ENCODE measurements at regions not wholly inside any gene's neighbourhood (a gene's known extent, or its start where the extent isn't known, plus 50 kb on each side); places are given as distances from the start of the nearest gene placed in this dataset.

DNA sequence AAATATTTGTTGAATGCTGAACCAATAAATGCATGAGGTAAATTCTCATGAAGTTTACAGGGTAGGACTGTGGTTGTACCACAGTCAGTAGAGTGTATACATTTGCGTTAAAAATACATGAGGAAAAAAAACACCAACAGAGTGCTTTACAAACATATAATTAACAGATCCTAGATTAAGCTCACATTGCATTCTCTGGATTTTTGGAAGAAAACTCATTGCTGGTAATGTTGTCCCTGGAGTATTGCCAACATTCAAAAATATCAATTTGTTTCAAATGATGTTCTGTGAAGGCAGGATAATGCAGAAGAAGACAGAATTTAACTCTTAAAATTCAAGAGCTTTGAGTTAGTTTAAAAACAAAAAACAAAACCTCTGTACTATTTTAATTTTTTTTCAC lies 95.5 kb downstream of the MBL2 start:
- TF ChIP-seq, protein P1, sequence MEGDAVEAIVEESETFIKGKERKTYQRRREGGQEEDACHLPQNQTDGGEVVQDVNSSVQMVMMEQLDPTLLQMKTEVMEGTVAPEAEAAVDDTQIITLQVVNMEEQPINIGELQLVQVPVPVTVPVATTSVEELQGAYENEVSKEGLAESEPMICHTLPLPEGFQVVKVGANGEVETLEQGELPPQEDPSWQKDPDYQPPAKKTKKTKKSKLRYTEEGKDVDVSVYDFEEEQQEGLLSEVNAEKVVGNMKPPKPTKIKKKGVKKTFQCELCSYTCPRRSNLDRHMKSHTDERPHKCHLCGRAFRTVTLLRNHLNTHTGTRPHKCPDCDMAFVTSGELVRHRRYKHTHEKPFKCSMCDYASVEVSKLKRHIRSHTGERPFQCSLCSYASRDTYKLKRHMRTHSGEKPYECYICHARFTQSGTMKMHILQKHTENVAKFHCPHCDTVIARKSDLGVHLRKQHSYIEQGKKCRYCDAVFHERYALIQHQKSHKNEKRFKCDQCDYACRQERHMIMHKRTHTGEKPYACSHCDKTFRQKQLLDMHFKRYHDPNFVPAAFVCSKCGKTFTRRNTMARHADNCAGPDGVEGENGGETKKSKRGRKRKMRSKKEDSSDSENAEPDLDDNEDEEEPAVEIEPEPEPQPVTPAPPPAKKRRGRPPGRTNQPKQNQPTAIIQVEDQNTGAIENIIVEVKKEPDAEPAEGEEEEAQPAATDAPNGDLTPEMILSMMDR (IDR thresholded peaks at IDR 0.05; ENCODE audit: low read depth, low read length): no peak
- no peak overlapping the region for H3K4me3 ChIP-seq (ENCODE audit: low read depth, low read length)

DNA sequence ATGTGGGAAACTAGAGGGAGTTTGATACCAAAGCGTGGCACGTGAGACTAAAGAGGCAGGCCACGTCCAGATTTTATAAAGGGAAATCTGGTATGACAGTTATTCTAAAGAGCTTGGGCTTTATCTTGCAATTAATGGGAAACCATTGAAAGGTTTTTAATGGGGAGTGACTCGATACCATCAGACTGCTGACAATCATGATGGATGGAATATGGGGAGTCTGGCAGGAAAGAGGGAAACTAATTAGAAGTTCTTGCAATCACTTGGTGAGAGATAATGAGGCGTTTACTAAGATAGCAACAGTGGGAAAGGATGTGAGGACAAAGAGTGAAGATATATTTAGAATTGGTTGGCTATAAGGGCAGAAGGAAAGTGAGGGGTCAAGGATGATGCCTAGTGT lies 94.0 kb downstream of the MBL2 start:
- TF ChIP-seq, protein P1 (IDR thresholded peaks at IDR 0.05; ENCODE audit: low read depth, low read length): no peak
- H3K4me3 ChIP-seq (ENCODE audit: low read depth, low read length): no peak overlapping the region

DNA sequence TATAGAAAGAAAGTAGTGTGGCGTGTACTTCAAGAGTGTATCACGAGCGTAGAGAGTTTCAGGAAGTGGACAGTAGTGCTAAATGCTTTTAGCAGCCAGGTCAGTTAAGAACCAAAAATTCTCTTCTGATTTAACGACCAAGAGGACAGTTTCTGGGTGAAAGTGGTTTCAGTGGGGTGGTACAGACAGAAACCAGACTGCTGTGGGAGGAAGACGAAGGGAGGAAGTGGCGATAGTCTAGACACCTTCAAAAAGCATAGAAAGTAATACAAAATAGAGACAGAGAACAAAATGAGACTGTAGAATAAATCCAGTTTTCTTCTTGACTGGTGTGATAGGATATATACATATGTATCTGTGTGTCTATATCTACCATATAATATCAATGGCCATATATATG lies 93.5 kb downstream of the MBL2 start:
- H3K4me3 ChIP-seq (ENCODE audit: low read depth, low read length): no peak overlapping the region
- TF ChIP-seq, protein P1 (IDR thresholded peaks at IDR 0.05; ENCODE audit: low read depth, low read length): no peak

DNA sequence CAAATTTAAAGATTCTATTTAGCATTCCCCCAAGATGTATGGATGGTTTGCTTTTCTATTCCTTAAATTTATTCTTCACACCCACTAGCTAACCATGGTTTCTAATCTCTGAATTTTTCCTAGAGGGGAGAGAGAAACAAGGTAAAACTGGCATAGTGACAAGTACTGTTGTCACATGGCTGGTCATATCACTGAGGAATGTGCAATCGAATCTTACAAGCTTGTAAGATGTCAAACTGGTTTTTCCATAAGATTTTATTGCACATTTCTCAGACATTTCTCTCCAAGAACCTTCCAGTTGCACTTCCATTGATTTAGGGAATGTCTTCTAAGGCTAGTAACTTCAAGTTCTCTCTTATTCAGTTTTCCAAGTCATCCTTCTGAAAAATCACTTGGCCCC lies 89.8 kb downstream of the MBL2 start:
- TF ChIP-seq, protein P1 (IDR thresholded peaks at IDR 0.05; ENCODE audit: low read depth, low read length): no peak
- no peak overlapping the region for H3K4me3 ChIP-seq (ENCODE audit: low read depth, low read length)

DNA sequence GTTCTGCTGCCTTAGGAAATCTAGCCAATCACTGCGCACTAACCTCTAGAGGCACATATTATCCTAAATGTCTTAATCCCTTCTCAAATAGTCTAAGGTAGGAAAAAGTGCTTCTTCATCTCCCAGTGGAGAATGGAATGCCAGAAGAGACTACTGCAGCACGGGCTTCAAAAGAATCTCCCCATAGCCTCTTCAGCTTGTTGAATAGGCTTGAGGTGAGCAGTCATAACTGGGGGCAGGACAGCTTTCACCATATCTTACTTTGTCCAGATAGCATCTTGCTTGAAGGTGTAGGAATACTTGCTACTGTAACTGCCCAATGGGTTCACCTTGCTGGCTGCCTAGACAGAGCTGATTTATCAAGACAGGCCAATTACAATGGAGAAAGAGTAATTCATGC lies 88.8 kb downstream of the MBL2 start:
- H3K4me3 ChIP-seq (ENCODE audit: low read depth, low read length): no peak overlapping the region
- TF ChIP-seq, protein P1 (IDR thresholded peaks at IDR 0.05; ENCODE audit: low read depth, low read length): no peak

DNA sequence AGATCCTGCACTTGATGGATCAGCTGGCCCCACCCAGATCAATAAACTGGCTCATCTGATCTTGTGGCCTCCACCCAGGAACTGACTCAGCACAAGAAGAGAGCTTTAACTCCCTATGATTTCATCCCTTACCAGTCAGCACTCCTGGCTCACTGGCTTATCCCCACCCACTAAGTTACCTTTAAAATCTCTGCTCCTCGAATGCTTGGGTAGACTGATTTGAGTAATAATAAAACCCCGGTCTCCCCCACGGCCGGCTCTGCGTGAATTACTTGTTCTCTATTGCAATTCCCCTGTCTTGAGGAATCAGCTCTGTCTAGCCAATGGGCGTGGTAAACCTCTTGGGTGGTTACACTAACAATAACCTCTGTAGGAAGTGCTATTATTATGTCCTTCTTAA lies 83.7 kb downstream of the MBL2 start:
- TF ChIP-seq, protein P1 (IDR thresholded peaks at IDR 0.05; ENCODE audit: low read depth, low read length): no peak
- no peak overlapping the region for H3K4me3 ChIP-seq (ENCODE audit: low read depth, low read length)

DNA sequence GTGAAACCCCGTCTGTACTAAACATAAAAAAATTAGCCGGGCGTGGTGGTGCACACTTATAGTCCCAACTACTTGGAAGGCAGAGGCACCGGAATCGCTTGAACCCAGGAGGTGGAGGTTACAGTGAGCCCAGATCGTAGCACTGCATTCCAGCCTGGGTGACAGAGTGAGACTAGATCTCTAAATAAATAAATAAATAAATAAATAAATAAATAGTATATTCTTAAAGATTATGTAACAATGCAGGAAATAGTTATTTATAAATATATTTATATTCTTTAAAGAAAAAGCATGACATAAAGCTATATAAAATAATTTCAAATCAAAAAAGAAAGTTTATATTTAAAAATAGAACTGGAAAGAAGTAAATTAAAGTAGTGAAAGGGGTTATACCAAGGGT lies 76.4 kb downstream of the MBL2 start:
- TF ChIP-seq, protein P1 (IDR thresholded peaks at IDR 0.05; ENCODE audit: low read depth, low read length): no peak
- no peak overlapping the region for H3K4me3 ChIP-seq (ENCODE audit: low read depth, low read length)
